Large intestine (tissue), 3 donors: ENCODE measurements at regions not wholly inside any gene's neighbourhood (a gene's known extent, or its start where the extent isn't known, plus 50 kb on each side); places are given as distances from the start of the nearest gene placed in this dataset.

Source experiments
- DNase-seq, 2 donors: peaks; one replicate each; pipeline versions ENCODE4 v3.0.0 to v3.0.0-alpha.2; 2013
- H3K27ac ChIP-seq: one replicate; pipeline ENCODE4 v1.5.1; 2013; ENCODE audit warnings: low read length
- H3K27me3 ChIP-seq: 2 replicates; pipeline ENCODE4 v1.6.1; 2013; ENCODE audit warnings: low read length; ENCODE audit not compliant: control insufficient read depth, insufficient read depth
- H3K36me3 ChIP-seq: 2 replicates; pipeline ENCODE4 v1.6.1; 2013; ENCODE audit warnings: low read length; ENCODE audit not compliant: control insufficient read depth, insufficient read depth
- H3K4me1 ChIP-seq: one replicate; pipeline ENCODE4 v1.6.1; 2013; ENCODE audit warnings: low read length; ENCODE audit not compliant: control insufficient read depth, insufficient read depth
- H3K4me3 ChIP-seq: one replicate; pipeline ENCODE4 v1.5.1; 2013; ENCODE audit warnings: low read length
- H3K9me3 ChIP-seq: one replicate; pipeline ENCODE4 v1.6.1; 2013; ENCODE audit warnings: mild to moderate bottlenecking, low read depth, low read length, moderate library complexity; ENCODE audit not compliant: control insufficient read depth
- WGBS: methylation state at CpG from one replicate; pipeline ENCODE4 v1.1.5; 2013; ENCODE audit warnings: low lambda C conversion rate; ENCODE audit not compliant: insufficient coverage; 5-methylcytosine and 5-hydroxymethylcytosine counted together

DNA sequence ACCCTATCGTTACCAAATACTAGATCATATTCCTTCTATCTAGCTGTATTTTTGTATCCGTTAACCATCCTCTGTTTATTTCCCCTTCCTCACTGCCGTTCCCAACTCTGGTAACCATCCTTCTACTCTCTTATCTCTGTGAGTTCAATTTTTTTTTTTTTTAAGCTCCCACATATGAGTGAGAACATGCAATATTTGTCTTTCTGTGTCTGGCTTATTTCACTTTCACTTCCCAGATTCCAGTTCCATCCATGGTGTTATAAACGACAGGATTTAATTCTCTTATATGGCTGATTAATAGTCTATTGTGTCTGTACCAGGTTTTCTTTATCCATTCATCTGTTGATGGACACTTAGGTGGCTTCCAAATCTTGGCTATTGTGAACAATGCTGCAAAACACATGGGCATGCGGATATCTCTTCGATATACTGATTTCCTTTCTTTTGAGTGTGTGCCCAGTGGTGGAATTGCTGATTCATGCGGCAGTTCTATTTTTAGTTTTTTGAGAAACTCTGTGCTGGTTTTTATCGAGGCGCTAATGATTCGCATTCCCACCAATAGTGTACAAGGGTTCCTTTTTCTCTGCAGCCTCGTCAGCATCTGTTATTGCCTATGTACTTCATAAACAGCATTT, 599.6 kb downstream of the TMEM114 start:
- no peak for DNase-seq
- H3K27me3 ChIP-seq: no peaks in the 10 kb centered on the region
- H3K27ac ChIP-seq: no peak overlapping the region
- H3K4me1 ChIP-seq: no peaks in the 10 kb centered on the region
- no peaks in the 10 kb centered on the region for H3K9me3 ChIP-seq
- H3K36me3 ChIP-seq: no peaks in the 10 kb centered on the region
- WGBS: 73% methylated on average over 6 of the region's 11 CpGs
- no peak overlapping the region for H3K4me3 ChIP-seq

DNA sequence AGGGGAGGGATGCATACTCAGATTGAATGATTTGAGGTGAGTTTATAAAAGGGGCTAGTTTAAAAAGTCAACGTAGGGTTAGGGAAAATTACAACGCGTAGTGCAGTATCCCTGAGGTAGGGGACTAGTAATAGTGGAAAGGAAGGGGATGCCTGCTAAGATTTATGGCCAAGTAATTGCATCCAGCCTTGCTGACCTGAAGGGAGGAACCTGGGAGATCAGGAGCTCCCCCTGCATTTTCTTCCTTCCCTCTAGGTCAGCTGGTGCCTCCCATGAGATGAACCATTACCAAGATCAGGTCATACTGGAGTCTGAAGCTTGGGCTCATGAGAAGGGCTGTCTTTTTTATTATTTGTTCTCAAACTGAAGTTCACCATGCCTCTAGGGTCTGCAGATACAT, 606.6 kb downstream of the TMEM114 start:
- Histone ChIP-seq H3K9me3 (no peaks in the 10 kb centered on the region), H3K36me3 (no peaks in the 10 kb centered on the region), H3K4me3 (no peak overlapping the region), H3K27ac (no peak overlapping the region), H3K27me3 (no peaks in the 10 kb centered on the region), H3K4me1 (no peaks in the 10 kb centered on the region)
- WGBS: 100% methylated on average over 1 of the region's 3 CpGs
- DNase-seq: no peak

DNA sequence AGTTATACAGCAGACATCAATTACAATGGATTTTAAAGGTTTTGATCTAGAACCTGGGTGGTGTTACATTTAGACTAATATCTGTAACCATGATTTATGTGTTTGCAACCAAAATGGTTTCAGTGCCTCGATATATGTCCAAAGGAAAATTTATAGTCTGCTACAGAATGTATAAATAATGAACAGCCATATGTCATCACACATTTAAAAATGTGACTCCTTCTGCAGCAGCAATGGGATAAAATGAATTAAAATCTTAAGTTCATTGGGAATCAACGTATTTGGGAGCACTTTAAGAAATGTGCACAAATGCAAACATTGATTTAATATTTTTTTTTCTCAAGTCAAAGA, 610.2 kb downstream of the TMEM114 start:
- Histone ChIP-seq H3K36me3 (no peaks in the 10 kb centered on the region), H3K27ac (no peak overlapping the region), H3K9me3 (no peaks in the 10 kb centered on the region), H3K27me3 (no peaks in the 10 kb centered on the region), H3K4me3 (no peak overlapping the region), H3K4me1 (no peaks in the 10 kb centered on the region)
- no peak for DNase-seq
- 100% methylated on average over 1 of the region's 2 CpGs for WGBS

DNA sequence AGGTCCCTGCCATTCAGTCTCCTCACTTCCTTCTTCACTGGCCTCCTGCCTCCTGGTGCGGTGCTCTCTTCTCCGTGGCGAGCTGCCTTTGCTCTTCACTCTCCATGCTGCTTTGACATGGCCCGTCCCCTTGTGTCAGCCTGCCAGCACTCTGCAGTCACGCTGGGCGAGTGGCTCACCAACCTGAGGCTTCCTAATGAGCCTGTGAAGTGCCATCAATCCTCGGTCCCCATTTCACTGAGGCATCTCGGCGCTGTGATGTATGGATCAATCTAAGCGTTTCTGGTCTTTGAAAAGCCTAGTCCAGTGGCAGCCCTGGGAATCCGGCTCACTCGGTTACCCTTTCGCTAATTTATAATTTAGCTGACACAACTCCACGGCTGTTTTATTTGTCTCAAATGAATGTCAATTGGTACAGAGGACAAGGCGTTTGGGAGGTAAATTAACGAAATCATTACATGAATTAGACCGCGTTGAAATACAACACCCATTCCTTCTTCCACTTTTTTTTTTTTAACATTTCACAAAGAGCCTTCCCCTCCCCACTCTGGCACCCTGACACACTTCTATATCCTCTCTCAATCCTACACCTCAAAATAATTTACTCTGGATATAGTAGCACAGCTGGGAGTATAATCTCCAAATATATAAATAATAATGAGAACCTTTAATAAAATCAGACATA, 610.7 kb downstream of the TMEM114 start:
- WGBS: 94% methylated on average over 8 of the region's 18 CpGs
- Histone ChIP-seq H3K27me3 (no peaks in the 10 kb centered on the region), H3K36me3 (no peaks in the 10 kb centered on the region), H3K9me3 (no peaks in the 10 kb centered on the region), H3K4me3 (no peak overlapping the region), H3K4me1 (no peaks in the 10 kb centered on the region), H3K27ac (no peak overlapping the region)
- no peak for DNase-seq

DNA sequence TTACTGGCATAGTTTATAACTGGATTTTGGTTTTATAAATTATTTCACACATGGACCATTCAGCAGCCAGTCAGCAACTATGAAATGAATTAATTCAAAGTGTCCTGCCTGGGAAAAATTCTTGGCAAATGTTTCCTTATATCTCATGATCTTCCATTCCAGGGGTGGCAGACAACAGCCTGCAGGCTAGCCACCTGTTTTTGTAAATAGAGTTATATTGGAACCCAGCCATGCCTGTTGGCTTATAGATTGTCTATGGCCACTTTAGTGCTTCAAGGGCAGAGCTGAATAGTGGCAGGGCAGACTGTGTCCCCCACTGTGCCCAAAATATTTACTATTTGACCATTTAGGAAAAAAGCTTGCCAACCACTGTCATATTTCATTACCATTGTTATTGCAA, 613.7 kb downstream of the TMEM114 start:
- Histone ChIP-seq H3K27me3 (no peaks in the 10 kb centered on the region), H3K4me3 (no peak overlapping the region), H3K27ac (no peak overlapping the region), H3K9me3 (no peaks in the 10 kb centered on the region), H3K4me1 (no peaks in the 10 kb centered on the region), H3K36me3 (no peaks in the 10 kb centered on the region)
- no peak for DNase-seq

DNA sequence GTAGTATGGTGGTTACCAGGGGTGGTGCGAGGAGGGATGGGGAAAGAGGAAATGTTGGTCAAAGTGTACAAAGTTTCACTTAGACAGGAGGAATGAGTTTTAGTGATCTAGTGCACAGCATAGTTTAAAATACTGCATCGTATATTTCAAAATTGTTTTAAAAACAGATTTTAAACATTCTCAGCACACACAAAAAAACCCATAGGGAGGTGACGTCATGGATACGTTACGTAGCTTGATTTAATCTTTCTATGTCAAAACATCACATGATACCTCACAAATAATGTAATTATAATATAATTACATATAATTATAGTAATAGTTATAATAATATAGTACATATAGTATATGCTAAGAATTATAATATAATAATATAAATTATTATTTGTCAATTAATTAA, 614.2 kb downstream of the TMEM114 start:
- 80% methylated on average over 2 of the region's 5 CpGs for WGBS

DNA sequence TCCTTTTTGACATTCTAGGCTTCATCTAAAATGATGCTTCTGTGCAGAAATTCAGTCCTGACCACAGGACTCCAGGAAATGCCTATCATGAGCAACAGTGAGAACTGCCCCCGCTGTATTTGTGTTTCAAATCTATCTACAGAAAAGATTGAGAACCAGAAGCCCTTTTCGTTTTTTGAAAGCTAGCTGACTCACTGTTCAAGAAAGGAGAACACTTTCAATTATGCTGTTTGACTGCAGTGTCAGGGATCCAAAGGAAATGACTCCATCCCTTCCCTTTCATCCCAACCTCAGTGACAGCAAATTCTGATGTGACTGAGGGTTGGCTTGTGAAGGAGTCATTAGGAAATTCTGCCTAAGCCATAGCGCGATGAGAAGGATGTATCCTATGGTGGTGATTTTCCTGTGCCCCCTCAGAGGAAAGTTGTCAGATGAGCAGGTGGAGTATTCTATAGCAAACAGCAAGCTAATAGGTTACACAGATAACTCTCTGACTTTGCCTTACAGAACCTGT, 622.3 kb downstream of the TMEM114 start:
- no peaks in the 10 kb centered on the region for H3K27me3 ChIP-seq
- WGBS: no CpG with 5 or more reads among the region's 4 CpGs

More for the DNA sequence above, 614.2 kb downstream of the TMEM114 start:
- Histone ChIP-seq H3K27ac (no peak overlapping the region), H3K36me3 (no peaks in the 10 kb centered on the region), H3K4me1 (no peaks in the 10 kb centered on the region), H3K9me3 (no peaks in the 10 kb centered on the region), H3K27me3 (no peaks in the 10 kb centered on the region), H3K4me3 (no peak overlapping the region)
- no peak for DNase-seq

DNA sequence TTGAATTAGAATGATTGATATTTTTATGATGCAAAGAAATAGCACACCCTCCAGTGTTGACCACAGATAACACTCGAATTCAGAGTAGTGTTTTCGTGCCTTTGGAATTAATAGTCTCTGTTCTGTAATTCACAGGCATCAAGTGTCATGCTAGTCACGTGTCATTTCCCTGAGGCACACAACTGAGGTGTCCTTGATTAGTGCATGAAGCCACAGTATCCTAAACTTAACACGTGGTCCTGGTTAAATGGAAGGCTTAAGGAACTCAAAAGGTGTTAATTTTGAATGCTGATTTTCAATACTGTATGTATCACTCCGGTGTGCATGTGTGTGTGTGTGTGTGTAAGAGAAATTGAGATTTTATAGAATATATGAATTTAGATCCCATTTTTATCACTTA, 625.6 kb downstream of the TMEM114 start:
- no peaks in the 10 kb centered on the region for H3K9me3 ChIP-seq
- WGBS: no CpG with 5 or more reads among the region's 5 CpGs

More for the DNA sequence above, 622.3 kb downstream of the TMEM114 start:
- Histone ChIP-seq H3K4me1 (no peaks in the 10 kb centered on the region), H3K27ac (no peak overlapping the region), H3K4me3 (no peak overlapping the region), H3K9me3 (no peaks in the 10 kb centered on the region), H3K36me3 (no peaks in the 10 kb centered on the region)
- DNase-seq: no peak

DNA sequence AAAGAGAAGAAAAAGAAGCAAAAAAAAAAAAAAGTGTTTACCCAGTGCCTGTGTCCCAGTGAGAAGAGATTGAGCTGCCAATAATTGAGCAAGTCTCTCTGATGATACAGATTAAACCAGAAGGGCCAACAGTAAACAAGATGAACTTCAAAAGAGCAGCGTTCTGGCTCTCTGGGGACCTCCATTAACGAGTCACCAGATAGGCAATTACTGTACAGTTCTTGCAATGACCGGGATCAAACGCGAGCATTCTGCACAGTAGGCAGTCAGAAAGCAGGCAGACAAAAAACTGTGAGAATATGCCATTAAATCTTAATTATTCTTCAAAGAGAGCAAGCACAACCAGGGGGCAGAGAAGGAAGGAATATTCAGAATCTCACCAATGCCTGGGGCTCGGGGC, 626.1 kb downstream of the TMEM114 start:
- H3K4me3 ChIP-seq: no peak overlapping the region
- no peaks in the 10 kb centered on the region for H3K27me3 ChIP-seq
- H3K27ac ChIP-seq: no peak overlapping the region
- no peaks in the 10 kb centered on the region for H3K4me1 ChIP-seq
- WGBS: no CpG with 5 or more reads among the region's 6 CpGs
- DNase-seq: no peak
- no peaks in the 10 kb centered on the region for H3K9me3 ChIP-seq
- no peaks in the 10 kb centered on the region for H3K36me3 ChIP-seq

More for the DNA sequence above, 625.6 kb downstream of the TMEM114 start:
- no peak overlapping the region for H3K27ac ChIP-seq
- no peak for DNase-seq
- no peaks in the 10 kb centered on the region for H3K4me1 ChIP-seq
- H3K4me3 ChIP-seq: no peak overlapping the region
- H3K36me3 ChIP-seq: no peaks in the 10 kb centered on the region
- H3K27me3 ChIP-seq: no peaks in the 10 kb centered on the region

DNA sequence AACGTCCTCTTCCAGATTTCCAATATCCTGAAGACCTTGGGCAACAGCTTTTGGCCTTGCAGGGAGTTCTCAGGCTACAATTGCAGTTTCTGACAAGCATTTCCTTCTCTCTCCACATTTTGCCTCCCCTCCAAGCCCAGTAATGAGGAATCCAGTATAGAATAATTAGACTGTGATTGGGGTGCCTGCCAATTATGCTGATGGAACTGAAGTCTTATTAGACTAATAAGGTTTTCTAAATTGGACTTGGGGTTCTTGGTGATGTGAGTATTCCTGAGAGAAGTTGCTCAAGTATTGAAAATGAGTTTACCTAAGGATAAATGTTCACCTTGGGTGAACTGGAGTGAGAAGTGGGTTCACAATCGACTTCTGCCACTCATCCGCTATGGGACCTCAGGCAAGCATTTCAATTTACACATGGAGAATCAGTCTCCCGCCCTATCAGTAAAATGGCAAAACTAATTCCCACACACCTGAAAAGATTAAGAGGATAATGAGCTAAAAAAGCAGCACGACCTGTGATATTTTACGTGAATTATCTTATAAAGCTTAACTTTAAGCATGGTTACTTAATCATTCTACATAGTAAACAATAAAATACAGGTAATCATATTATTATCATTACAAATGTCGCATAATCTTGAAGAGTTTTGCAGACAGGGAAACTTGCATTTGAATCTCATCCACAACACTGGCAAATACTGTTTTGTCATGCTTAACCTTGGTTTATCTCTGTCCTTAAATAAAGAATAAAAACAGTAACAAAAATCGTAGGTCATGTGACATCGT, 628.0 kb downstream of the TMEM114 start:
- Histone ChIP-seq H3K36me3 (no peaks in the 10 kb centered on the region), H3K27me3 (no peaks in the 10 kb centered on the region), H3K4me1 (no peaks in the 10 kb centered on the region), H3K4me3 (no peak overlapping the region), H3K9me3 (no peaks in the 10 kb centered on the region), H3K27ac (no peak overlapping the region)
- no peak for DNase-seq
- 89% methylated on average over 4 of the region's 9 CpGs for WGBS
